ENCODE measurements at regions not wholly inside any gene's neighbourhood (a gene's known extent, or its start where the extent isn't known, plus 50 kb on each side); places are given as distances from the start of the nearest gene placed in this dataset.

GRCh38 chr6:140812636-140813035 lies 1320.1 kb upstream of the GJE1 start:
- no peak overlapping the region for H3K4me3 ChIP-seq (ENCODE audit: insufficient read depth, low read length, poor library complexity, severe bottlenecking)
- H3K9me3 ChIP-seq (ENCODE audit: insufficient read depth, low read length), result no peaks in the 10 kb centered on the region
- H4K20me1 ChIP-seq (ENCODE audit: low read depth, low read length), result no peaks in the 10 kb centered on the region
- H3K79me2 ChIP-seq (ENCODE audit: insufficient read depth, low read length), result no peaks in the 10 kb centered on the region
- H3K36me3 ChIP-seq (ENCODE audit: low read length), result no peaks in the 10 kb centered on the region
- H3K27me3 ChIP-seq (ENCODE audit: low read length), result no peaks in the 10 kb centered on the region
- H3K27ac ChIP-seq (ENCODE audit: low read depth, low read length), result no peak overlapping the region
- no peaks in the 10 kb centered on the region for H3K9me2 ChIP-seq (replicated peaks; ENCODE audit: insufficient read depth, low read length)
- H2AFZ ChIP-seq (ENCODE audit: low read depth, low read length, severe bottlenecking), result no peak overlapping the region
- H3F3A ChIP-seq (ENCODE audit: insufficient read depth), result no peaks in the 10 kb centered on the region
- TF ChIP-seq CTCF (IDR thresholded peaks at IDR 0.05; ENCODE audit: insufficient read depth, low read length, poor library complexity, severe bottlenecking) (no peak), EZH2phosphoT487 (conservative IDR thresholded peaks at IDR 0.05; ENCODE audit: low read length) (no peak)
- H3K4me2 ChIP-seq (ENCODE audit: low read depth, low read length, poor library complexity, severe bottlenecking), result no peak overlapping the region
- no peak overlapping the region for H3K9ac ChIP-seq (ENCODE audit: low read length)

- H3K27ac ChIP-seq (ENCODE audit: low read depth, low read length), result no peak overlapping the region
- TF ChIP-seq EZH2phosphoT487 (conservative IDR thresholded peaks at IDR 0.05; ENCODE audit: low read length) (no peak), CTCF (IDR thresholded peaks at IDR 0.05; ENCODE audit: insufficient read depth, low read length, poor library complexity, severe bottlenecking) (no peak)
- no peak overlapping the region for H3K9ac ChIP-seq (ENCODE audit: low read length)
- peak overlapping the region; percentile 1 for H3K4me3 ChIP-seq (ENCODE audit: insufficient read depth, low read length, poor library complexity, severe bottlenecking)
- H3K9me3 ChIP-seq (ENCODE audit: insufficient read depth, low read length), result no peaks in the 10 kb centered on the region
- H4K20me1 ChIP-seq (ENCODE audit: low read depth, low read length), result no peaks in the 10 kb centered on the region
- peak overlapping the region; percentile 69 for H2AFZ ChIP-seq (ENCODE audit: low read depth, low read length, severe bottlenecking)
- no peaks in the 10 kb centered on the region for H3K27me3 ChIP-seq (ENCODE audit: low read length)
- no peaks in the 10 kb centered on the region for H3K9me2 ChIP-seq (replicated peaks; ENCODE audit: insufficient read depth, low read length)
- H3K79me2 ChIP-seq (ENCODE audit: insufficient read depth, low read length), result no peaks in the 10 kb centered on the region
- H3K4me2 ChIP-seq (ENCODE audit: low read depth, low read length, poor library complexity, severe bottlenecking), result peak overlapping the region; percentile 53
- no peaks in the 10 kb centered on the region for H3K36me3 ChIP-seq (ENCODE audit: low read length)
- no peaks in the 10 kb centered on the region for H3F3A ChIP-seq (ENCODE audit: insufficient read depth)
These were observed 1321.1 kb upstream of the GJE1 start for GRCh38 chr6:140811642-140812041.

GRCh38 chr6:140809694-140810101 lies 1323.0 kb upstream of the GJE1 start:
- H3K4me2 ChIP-seq (ENCODE audit: low read depth, low read length, poor library complexity, severe bottlenecking), result no peak overlapping the region
- TF ChIP-seq EZH2phosphoT487 (conservative IDR thresholded peaks at IDR 0.05; ENCODE audit: low read length), result no peak
- TF ChIP-seq CTCF (IDR thresholded peaks at IDR 0.05; ENCODE audit: insufficient read depth, low read length, poor library complexity, severe bottlenecking), result no peak
- H3F3A ChIP-seq (ENCODE audit: insufficient read depth), result no peaks in the 10 kb centered on the region
- H3K27me3 ChIP-seq (ENCODE audit: low read length), result no peaks in the 10 kb centered on the region
- H2AFZ ChIP-seq (ENCODE audit: low read depth, low read length, severe bottlenecking), result no peak overlapping the region
- H3K4me3 ChIP-seq (ENCODE audit: insufficient read depth, low read length, poor library complexity, severe bottlenecking), result no peak overlapping the region
- no peak overlapping the region for H3K9ac ChIP-seq (ENCODE audit: low read length)
- no peaks in the 10 kb centered on the region for H4K20me1 ChIP-seq (ENCODE audit: low read depth, low read length)
- H3K27ac ChIP-seq (ENCODE audit: low read depth, low read length), result no peak overlapping the region
- H3K36me3 ChIP-seq (ENCODE audit: low read length), result no peaks in the 10 kb centered on the region
- no peaks in the 10 kb centered on the region for H3K79me2 ChIP-seq (ENCODE audit: insufficient read depth, low read length)
- no peaks in the 10 kb centered on the region for H3K9me3 ChIP-seq (ENCODE audit: insufficient read depth, low read length)
- no peaks in the 10 kb centered on the region for H3K9me2 ChIP-seq (replicated peaks; ENCODE audit: insufficient read depth, low read length)
